GM04503 (cell line): ENCODE measurements at regions not wholly inside any gene's neighbourhood (a gene's known extent, or its start where the extent isn't known, plus 50 kb on each side); places are given as distances from the start of the nearest gene placed in this dataset.
"Not testable (repeated sequence)": the region's sequence is repeated elsewhere in the genome, so short reads cannot be mapped to it uniquely, and the experiment has no call there.

Experiments used
- DNase-seq: peaks from one replicate; pipeline ENCODE4 v3.0.0-alpha.2; 2012; ENCODE audit warnings: low read depth

DNA sequence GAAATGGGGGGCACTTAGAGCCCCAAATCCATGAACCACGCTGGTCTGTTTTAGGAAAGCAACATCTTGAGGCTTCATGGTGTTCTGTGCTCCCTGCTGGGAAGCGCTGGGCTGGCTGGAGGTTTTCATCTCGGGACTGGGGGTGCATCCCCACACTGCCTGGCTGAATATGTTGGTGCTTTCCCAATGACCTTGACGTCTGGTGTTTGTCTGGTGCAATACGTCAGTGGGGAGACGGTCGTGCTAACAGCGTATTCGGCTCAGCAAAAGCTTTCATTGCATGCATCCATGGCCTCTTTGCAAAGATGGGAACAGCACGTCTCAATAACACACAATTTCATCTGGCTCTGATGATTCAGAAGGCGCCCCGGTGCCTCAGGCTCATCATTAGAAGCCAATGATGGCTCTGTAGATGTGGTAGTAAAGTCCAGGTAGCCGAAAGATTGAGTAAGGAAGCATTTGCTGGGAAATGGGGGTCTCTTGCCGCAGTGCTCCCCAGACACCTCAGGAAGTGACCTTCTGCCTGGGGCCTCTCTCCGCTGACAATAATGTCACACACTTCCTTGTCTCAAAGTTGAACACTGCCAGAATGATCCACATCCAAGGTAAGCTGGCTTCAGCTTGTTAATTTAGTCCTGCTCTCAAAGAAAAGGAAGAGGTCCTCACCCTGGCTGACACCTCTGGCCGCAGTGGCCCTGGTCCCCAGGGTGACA, 97.7 kb downstream of the ING1 start:
- DNase-seq: no peak

DNA sequence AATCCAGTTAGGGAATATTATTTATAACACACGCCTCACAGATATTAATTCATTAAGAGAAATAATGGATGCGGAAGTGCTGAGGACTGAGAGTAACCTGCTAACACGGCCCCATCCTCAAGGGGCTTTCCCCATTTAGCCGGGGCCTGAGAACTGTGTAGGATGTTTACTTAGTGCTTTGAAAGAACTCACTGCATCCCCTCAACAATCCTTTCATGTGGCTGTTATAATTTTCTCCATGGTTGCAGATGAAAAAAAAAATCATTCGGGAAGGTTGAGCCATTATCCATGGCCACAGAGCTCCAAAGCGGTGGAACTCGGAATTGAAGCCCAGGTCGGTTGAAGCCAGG, 98.2 kb downstream of the ING1 start:
- no peak for DNase-seq

DNA sequence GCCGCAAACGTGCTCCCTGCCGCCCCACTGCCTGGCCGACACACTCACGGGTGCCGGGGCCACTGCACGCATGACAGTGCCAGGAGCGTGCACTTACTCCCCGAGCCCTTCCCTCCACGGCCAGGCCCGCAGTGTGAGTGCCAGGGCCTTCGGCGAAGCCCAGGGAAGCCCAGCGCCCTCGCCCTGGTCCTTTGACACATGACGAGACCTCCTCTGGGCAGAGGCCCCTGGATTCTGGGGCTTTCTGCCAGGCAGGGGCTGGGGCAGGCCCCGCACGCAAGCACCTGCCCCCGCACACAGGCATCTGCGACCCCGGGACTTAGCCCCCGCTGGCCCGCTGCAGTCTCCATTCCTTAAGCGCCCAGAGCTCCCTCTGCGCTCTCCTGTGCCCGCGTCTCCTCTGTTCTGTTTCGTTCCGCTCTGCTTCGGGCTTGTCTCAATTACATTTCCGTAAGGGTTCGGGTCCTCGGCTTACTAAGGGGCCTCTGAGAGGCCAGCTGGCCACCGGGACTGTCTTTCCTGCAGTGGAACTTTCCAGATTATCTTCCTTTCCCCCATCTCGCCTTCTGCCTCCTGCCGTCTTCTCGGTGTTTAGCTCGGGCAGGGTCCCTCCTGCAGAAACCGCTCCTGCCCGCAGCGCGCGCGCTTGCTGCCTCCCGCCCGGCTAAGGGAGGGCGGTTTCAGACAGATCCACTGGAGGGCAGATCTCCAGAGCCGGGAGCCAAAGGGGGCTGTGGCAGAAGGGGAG, 98.8 kb downstream of the ING1 start:
- DNase-seq: no peak

DNA sequence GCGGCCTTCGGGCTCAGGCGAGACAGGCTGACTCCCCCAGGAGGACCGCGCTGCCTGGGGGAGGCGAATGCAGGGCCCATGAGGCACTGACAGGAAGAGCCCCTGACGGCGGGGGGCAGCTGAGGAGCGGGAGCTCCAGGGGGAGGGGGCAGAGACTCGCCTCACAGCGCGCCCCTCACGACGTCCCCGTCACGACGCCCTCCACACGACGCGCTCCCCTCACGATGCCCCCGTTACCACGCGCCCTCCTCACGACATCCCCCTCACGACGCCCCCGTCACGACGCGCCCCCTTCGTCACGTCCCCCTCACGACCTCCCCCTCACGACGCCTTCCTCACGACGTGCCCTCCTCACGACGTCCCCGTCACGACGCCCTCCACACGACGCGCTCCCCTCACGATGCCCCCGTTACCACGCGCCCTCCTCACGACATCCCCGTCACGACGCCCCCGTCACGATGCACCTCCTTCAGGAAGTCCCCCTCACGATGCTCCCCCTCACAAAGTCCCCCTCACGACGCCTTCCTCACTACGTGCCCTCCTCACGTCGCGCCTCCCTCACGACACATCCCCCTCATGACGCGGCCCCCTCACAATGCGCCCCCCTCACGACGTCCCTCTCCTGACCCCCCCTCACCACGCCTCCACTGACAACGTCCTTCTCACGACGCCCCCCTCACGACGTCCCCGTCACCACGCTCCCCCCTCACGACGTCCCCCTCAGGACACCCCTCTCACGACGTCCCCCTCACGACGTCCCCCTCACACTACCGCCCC, 99.6 kb downstream of the ING1 start:
- DNase-seq: no peak

DNA sequence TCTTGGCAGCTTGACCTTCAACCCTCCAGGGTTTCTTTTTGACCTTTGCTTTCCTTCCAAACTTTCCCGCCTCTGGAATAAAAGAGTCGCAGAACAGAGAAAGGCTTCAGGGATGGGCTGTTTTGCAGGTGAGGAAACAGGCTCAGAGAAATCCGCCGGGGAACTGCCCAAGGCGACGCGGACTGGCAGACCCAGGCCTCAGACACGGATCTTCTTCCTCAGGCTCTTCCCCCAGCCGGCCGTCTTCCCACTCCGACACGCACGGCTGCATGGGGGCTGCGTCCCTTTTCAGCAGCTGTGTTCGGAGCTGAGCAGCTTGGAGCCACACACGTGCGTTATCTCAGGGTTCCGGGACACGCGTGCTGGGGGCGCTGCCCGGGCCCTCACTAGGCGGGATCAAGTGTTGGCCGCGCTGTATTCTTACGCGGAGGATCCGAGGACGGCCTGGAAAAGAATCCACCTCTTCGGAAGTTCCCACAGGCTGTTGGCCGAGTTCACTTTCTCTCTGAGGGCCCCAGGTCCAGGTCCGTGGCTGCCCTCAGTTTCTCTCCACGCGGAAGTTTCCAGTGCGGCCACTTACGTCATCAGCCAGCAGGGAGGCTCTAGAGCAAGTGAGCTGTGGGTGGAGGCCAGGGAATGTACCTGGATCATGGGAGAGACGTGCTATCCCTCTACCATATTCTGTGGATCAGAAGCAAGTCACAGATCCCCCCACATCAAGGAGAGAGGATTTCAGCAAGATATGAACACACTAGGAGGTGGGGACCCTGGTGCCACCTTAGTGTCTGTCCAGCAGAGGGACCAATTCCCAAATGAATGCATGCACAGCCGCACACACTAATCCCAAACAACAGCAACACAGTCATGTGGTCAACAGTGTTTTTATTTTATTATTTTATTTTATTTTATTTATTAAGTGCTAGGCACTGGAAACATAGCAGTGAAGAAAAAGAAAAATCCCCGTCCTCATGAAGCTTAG, 100.4 kb downstream of the ING1 start:
- no peak for DNase-seq

DNA sequence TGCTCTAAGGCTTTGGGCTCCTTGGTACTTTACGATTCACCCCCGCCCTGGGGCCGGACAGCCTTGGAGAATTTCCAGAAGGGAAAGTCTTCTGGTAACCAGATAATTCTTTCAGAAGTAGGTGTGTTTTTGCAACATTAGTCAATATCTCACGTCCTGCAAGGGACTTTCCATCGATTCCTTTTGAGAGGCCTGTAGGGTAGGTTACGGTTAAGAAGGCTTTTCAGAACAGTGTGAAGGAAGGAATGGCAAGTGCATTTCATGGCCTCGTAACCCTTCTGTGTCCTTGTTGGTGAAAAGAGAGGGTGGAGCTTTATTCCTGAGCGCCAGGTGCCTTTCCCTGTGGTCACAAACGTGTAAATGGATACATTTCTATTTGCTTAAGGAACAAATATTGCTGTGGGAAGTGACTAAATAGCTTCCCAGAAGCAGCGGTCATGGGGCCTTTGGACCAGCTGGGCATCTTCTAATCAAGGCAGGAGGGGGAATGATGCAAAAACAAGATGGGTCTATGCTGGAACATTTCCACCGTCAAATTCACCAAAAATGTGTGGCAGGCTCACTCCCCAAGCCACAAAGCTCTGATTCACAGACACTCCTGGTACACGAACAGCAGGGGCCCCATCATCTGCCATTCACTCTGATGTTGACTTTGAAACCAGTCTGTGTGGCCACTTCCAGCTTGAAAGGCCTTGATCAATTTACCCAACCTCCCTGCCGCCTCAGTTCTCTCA, 99.2 kb downstream of the ANKRD10 start:
- no peak for DNase-seq

DNA sequence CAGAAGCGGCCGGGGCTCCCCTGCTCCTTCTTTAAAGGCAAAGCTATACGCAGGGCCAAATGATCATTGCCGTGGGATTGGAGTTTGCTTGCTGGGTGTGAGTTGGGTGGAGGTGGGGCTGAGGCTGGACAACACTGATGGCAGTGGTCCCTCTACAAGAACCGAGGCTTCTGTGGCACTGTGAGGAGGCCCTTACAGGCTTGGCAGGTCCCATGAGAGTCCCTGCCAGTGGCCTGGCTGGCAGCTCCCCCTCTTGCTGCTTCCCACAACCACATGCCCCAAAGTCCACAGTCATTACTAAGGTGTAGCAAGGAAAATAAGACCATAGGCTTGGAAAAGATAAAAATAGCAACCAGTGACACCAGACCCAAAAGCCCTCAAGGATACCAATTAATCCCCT, 98.4 kb downstream of the ANKRD10 start:
- no peak for DNase-seq

DNA sequence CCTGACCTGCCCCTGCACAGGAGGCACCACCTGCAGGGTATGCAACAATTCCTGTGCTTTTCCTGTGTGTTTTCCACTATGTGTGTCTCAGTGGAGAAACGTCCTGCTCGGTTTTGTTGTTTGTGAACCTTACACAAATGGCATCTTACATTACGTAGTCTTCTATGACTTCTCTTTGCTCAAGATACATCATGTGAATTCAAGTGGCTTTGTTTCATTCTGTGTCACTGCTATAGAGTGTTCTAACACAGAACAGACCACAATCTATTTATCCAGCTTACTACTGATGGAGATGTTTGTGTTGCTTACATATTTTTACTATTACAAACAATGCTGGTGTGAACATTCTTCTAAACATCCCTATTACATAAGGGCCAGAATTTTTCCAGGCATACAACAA, 97.7 kb downstream of the ANKRD10 start:
- no peak for DNase-seq

DNA sequence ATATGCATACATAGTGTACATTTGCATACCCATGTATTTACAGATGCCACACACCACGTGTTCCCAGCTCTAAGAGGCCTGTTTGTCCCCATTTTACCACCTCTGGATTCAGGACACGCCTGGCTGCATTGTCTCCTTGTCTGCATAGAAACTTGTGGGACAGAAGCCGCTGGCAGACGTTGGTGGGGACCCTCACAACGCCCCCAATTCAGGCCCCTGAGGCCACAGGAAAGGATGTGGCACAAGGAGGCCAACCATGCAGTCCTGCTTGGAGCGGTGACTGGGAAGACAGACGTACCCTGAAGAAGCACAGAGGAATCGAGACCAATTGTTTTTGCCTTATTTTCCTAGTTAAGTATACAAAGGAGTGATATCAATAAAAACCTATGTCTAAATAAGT, 96.1 kb downstream of the ANKRD10 start:
- DNase-seq: no peak

DNA sequence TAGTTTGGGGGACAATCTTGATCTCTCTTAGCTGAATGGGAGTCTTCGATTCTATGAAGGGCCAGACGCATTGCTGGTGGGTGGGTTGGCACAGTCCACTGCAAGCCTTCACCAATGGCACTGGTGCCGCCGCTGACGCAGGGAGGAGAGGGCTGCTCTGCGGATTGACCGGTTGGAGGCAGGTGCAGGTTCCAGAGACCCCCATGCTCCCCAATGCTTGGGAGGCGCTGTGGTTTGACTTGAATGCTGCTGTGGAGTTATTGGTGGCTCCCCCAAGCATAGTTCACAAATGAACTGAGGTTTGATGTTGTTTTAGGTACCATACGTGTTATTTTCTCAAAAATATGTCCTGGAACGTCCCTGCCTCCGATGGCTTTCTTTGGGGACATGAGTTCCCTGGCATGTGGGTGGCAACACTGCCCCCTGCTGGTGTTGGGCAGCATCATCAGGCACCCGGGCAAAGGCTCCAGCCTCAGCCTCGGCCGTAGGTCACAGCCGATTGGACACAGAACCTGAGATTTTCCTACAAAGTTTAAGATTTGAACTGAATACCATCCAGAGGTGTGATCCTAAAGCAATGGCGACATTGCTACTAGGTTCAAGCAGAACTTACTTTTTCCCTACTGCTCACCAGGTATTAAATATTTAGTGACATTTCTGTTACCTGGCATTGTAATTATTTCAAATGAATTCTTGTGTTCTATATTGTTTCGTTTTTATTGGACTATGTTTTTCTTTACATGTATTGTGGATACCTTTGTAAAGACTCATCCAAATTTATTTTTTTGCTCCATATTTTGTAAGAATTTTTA, 95.5 kb downstream of the ANKRD10 start:
- no peak for DNase-seq

DNA sequence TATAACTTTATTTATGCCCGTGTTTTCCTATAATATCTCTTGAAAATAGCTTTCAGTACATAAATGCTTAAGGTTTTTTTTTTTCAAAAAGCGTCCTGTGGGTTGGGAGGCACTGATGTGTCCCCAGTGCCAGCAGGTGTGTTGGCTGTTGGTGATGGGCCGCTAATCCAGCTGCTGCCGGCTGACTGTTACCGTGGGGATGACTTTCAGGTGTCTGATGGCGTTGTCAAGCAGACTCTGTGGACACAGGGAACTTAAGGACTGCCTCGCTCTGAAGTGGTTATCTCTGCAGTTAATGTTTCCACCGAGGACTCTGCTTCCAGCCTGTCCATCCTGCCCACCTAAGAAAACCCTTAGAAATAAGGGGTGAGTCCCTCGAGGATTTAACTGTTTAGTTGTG, 94.5 kb downstream of the ANKRD10 start:
- DNase-seq: no peak

DNA sequence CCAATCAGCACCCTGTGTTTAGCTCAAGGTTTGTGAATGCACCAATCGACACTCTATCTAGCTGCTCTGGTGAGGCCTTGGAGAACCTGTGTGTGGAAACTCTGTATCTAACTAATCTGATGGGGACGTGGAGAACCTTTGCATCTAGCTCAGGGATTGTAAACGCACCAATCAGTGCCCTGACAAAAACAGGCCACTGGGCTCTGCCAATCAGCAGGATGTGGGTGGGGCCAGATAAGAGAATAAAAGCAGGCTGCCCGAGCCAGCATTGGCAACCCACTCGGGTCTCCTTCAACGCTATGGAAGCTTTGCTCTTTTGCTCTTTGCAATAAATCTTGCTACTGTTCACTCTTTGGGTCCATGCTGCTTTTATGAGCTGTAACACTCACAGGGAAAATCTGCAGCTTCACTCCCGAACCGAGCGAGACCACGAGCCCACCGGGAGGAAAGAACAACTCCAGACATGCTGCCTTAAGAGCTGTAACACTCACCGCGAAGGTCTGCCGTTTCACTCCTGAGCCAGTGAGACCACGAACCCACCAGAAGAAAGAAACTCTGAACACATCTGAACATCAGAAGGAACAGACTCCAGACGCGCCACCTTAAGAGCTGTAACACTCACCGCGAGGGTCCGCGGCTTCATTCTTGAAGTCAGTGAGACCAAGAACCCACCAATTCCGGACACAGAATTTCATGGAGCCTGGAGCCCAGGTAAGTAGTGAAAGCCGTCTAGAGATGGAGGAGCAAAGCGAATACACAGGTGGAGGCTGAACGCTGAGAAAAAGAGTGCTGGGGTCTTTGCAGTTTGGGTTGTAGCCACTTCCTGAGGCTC, 92.8 kb downstream of the ANKRD10 start:
- DNase-seq: not testable (repeated sequence)

DNA sequence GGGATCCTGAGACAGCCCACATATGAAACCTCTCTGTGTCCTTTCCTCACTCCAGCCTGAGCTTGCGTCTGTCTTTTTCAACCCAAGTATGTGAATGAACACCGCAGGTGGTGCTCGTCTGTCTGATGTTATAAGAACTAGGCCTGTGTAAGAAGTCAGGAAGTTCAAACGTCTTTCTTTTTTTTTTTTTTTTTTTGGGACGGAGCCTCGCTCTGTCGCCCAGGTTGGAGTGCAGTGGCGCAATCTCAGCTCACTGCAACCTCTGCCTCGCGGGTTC, 92.3 kb downstream of the ANKRD10 start:
- no peak for DNase-seq

DNA sequence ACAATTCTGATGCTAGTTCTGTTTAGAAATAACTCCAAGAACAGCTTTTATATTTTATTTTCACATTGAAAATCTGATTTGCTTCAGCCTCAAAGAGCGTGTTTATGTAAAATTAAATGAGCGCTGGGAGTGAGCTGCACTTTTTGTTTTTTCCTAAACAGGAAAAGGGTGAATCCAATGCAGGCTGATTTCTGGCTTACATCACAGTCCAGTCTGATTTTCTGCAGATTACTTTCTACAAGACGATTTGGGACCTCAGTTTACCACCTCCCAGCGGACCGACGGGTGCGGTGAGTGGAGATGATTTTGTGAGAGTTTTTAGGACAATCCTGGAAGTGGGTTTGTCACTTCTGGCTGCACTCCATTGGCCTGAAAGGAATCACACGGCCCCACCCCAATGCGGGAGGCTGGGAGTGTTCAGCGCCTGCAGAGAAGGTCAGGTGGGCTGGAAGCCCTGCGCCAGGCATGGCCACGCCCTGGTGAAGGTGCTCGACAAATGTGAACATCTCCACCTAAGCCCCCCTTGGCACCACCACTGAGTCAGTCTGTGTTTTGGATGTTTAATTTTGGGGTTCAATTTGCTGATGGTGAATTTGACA, 90.1 kb downstream of the ANKRD10 start:
- no peak for DNase-seq

DNA sequence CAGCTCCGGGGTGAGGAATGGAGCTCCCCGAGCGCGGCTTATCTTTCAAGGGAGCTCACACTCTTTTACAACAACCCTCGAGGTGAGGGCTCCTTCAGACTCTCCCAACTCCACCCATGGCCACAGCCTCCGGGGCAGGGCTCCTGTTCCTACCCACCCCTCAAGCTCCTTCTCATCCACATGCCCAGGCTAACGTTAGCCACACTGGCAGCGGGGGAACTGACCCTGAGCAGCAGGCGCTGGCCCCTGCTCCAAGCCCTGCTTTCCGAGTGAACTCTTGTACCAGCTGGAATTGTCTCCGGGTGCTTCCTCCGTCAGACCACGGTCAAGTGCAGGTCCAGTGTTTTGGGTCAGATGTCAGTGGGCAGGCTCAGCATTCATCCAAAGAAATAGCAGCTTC, 89.4 kb downstream of the ANKRD10 start:
- no peak for DNase-seq

DNA sequence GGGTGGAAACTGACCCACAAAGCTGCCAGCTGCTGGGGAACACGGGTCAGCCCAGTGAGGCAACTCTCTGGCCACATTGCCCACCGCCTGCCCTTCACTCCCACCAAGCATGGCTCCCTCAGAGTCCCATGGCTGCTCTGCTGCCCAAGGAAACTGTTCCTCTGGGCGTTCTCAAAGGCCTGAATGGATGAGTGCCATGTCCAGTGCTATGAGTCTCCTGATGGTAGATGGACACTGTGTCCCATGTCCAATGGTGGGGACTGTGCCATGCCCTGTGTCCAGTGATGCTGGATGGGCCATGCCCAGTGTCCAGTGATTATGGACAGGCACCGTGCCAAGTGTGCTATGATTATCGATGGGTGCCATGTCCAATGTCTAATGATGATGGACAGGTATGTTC, 88.8 kb downstream of the ANKRD10 start:
- no peak for DNase-seq

DNA sequence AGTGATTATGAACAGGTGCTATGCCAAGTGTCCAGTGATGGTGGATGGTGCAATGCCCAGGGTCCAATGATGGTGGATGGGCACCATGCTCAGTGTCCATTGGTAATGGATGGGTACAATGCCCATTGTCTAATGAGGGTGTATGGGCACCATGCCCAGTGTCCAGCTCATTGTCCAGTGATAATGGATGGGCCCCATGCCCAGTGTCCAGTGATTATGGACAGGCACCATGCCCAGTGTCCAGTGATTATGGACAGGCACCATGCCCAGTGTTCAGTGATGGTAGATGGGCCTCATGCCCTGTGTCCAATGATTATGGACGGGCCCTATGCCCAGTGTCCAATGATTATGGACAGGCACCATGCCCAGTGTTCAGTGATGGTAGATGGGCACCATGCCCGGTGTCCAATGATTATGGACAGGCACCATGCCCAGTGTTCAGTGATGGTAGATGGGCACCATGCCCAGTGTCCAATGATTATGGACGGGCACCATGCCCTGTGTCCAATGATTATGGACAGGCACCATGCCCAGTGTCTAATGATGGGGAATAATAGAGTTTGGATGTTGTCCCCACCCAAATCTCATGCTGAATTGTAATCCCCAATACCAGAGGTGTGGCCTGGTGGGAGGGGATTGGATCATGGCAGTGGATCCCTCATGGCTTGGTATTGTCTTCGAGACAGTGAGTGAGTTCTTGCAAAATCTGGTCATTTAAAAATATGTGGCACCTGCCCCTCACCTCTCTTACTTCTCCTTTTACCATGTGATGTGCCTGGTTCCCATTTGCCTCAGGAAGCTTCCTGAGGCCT, 87.8 kb downstream of the ANKRD10 start:
- DNase-seq: no peak
